Transverse colon (tissue), 4 donors: ENCODE measurements at regions not wholly inside any gene's neighbourhood (a gene's known extent, or its start where the extent isn't known, plus 50 kb on each side); places are given as distances from the start of the nearest gene placed in this dataset.

Source experiments
- POLR2AphosphoS5 ChIP-seq, 3 donors: sonication (generic); formaldehyde crosslinking; IDR thresholded peaks; one replicate each; pipeline ENCODE4 v1.6.1; 2016; ENCODE audit warnings: antibody characterized with exemption in 3 of 3
- TF ChIP-seq, protein P1 (sequence below), 5 experiments: fragments of 200-600 bp in 3 of 5; fragments of 450-650 bp in 2 of 5; sonication (generic) in 3 of 5; IDR thresholded peaks; 1 replicate in 2 of 5; 2 replicates in 3 of 5; pipeline ENCODE4 v1.5.1; 2016 to 2017; ENCODE audit warnings: antibody characterized with exemption in 5 of 5, inconsistent platforms in 3 of 5, mild to moderate bottlenecking in 2 of 5, moderate library complexity in 1 of 5

DNA sequence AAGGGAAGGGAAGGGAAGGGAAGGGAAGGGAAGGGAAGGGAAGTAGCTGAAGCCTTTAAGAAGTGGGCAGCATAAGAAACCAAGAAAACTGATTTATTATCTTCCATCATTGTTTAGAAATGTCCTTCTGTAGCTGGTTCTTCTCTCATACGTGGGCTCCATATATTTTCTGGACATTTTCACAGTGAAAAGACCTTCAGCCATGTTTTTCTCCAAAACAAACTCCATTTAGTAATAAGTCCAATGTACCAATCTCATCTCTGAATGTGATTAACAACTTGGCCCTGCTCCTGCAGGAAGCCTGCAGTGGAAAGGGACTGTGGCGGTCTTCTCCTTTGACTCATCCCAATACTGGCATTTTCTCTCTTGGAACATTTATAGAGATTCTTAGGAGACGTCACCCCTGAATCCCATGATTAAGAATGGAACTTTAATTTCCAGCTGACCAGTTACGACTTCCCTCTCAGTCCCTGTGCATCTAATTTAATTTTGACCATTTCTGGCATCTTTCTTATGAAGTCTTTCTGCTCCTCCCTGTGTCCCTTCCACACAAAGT lies 96.6 kb upstream of the GUCY1A1 start:
- TF ChIP-seq, protein P1, sequence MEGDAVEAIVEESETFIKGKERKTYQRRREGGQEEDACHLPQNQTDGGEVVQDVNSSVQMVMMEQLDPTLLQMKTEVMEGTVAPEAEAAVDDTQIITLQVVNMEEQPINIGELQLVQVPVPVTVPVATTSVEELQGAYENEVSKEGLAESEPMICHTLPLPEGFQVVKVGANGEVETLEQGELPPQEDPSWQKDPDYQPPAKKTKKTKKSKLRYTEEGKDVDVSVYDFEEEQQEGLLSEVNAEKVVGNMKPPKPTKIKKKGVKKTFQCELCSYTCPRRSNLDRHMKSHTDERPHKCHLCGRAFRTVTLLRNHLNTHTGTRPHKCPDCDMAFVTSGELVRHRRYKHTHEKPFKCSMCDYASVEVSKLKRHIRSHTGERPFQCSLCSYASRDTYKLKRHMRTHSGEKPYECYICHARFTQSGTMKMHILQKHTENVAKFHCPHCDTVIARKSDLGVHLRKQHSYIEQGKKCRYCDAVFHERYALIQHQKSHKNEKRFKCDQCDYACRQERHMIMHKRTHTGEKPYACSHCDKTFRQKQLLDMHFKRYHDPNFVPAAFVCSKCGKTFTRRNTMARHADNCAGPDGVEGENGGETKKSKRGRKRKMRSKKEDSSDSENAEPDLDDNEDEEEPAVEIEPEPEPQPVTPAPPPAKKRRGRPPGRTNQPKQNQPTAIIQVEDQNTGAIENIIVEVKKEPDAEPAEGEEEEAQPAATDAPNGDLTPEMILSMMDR (IDR thresholded peaks at IDR 0.05): no peak
- TF ChIP-seq POLR2AphosphoS5 (IDR thresholded peaks at IDR 0.05): no peak
